ENCODE measurements at regions not wholly inside any gene's neighbourhood (a gene's known extent, or its start where the extent isn't known, plus 50 kb on each side); places are given as distances from the start of the nearest gene placed in this dataset.

DNA sequence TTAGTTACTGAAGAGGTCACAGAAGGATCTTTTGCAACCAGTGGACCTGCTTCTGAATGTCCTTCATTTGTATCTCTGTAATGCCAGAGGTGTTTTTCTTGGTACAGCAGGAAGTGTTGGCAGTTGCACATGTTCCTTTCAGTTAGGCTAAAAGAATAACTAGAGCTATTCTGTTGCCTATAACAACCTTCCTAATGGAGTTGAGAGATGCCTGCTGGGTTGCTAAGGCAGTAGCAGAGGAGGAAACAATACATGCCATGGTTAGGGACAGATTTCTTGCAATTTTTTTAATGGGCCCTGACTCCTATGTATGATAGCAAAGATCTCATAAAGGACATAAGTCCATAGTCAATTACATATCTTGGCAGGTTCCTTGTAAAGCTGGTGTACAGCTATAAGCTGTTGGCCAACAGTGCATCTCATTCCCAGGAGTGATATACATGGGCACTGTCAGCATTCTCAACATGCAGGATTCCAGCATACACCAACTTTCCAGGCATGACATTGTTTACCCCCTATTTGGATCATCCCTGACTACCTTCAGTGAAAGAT, 556.6 kb downstream of the CCER1 start:
- no peak for DNase-seq (ENCODE audit: low read depth)

DNA sequence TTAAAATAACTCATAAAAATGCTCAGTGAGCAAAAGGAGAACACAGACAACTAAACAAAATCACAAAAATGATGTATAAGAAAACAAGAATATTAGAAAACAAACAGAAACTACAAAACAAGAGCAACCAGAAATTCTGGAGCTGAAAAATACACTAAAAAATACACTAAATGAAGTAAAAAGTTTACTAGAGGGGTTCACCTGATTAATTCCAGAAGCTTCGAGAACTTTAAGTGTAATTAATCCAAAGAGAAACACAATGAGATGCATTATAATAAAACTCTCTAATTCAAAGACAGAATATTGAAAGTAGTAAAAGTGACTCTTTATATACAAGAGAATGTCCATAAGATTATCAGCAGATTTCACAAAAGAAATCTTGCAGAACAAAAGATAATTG, 558.4 kb downstream of the CCER1 start:
- DNase-seq (ENCODE audit: low read depth), result no peak

- no peak for DNase-seq (ENCODE audit: low read depth)
Measured at GRCh38 chr12:90393652-90394051, 561.3 kb downstream of the CCER1 start.

GRCh38 chr12:90393089-90393488, 561.9 kb downstream of the CCER1 start:
- no peak for DNase-seq (ENCODE audit: low read depth)

GRCh38 chr12:90390947-90391346, 564.0 kb downstream of the CCER1 start:
- no peak for DNase-seq (ENCODE audit: low read depth)

DNA sequence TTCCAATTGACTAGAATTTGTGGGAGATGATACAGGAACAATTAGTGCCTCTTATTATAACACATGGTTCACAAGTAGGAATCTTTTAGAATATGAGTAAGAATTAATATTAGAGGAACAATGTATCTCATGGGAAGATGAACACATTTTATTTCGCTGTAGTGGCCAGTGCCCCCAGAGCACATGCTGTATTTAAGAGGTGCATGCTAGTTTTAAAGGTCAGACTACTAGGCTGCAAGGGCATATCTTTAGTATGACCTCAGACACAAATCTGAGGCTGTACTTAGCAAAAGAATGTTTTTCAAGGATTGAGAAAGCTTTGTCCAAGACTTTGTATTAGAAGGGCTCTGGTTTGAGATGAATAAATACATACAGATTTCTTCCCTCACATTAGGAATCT, 586.9 kb downstream of the CCER1 start:
- DNase-seq (ENCODE audit: low read depth), result no peak

DNA sequence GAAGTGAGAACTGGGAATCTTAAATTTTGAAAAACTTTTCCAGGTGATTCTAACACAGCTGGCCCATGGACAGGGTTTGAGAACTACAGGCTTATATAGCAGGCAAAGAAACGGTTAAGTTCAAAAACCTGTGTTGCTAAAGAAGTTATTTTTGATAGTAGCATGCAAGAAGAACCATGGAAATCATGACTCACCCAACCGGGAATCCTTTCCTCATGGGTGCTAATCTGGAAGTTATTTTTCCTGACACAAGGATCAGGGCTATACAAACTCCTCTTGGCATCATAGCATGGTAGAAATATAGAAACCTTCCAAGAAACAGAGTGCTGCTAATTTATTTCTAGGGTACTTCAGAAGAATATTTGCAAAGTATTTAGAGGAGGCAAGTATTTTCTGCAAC, 588.7 kb downstream of the CCER1 start:
- no peak for DNase-seq (ENCODE audit: low read depth)

DNA sequence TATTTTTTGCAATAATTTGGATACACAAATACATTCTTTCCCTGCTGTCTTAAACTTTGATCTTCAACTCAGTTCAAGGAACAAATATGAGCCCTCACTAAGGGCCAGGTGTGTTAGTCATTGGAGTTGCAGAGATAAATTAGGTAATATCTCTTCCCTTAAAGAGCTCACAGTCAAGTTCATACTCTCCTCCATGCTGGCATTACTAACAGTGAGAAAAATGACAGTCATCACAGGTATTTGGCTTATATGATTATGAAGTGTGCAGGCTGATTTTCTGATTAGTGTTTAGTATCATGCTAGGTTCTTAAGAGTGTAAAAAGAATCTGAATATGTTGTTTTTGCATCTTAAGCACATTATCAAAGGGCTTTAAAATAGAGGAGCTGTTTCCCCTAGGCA, 594.7 kb downstream of the CCER1 start:
- DNase-seq (ENCODE audit: low read depth), result no peak

DNA sequence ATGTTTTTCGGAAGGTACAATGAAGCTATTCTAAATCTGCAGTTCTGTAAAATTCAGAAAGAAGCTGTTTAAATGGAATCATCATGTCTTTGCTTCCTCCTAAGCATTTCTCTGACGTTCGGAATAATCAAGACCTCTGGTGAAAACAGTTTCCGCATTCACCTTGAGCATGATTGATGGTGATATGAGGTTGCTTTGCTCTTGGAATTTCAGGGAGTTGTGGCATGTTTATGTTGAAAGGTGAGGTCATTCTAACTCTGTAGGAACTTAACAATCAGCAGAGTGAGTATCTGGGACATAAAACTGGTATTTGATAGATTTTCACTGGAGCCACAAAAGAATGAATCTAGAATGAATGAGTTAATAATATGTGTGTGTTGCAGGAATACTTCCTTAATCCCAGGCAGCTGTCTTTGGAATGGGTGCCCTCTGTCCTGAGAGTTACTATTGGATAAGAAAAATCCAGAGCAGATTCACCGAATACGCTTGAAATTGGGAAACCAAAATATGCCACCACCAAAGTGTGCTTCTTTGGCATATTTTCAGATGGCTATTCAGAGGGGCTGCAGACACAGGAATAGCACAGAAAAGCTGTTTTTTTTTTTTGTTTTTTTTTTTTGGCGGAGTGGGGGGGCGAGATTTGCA, 599.1 kb downstream of the CCER1 start:
- DNase-seq (ENCODE audit: low read depth), result no peak

DNA sequence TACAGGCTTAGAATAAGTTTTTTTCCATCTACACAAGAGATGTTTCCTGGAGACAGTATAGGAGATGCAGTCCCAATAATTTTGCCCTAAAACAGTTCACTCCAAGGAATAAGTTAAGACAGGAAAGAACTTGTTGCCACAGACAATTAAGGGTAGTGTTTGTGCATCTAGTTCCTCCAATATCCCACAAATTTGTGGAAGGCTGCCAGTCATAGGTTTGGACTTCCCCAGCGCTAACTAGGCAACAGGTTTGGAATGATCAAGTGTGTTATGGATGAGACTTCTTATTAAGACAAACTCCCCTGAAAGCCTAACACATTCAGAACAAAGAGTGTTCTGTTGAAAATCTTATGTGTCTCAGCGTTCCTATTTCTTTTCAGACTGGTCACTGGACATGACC, 611.0 kb downstream of the CCER1 start:
- no peak for DNase-seq (ENCODE audit: low read depth)

DNA sequence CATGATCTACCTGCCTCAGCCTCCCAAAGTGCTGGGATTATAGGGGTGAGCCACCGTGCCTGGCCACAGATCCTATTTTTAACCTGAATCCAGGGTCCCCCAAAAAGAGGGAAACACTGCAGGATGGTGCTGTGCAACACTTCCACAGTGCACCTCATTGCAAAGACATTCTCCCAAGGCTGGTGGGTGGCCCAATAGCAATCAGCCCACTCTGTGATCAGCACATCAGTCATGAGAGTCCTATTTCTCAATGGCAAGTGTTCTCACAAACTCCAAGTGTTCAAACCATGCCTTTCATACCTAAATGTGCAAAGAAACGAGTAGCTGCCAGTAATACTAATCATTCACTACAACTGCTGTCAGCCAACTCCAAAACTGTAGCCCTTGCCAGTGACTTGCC, 612.9 kb downstream of the CCER1 start:
- DNase-seq (ENCODE audit: low read depth), result no peak

GRCh38 chr12:90339837-90340236, 615.1 kb downstream of the CCER1 start:
- no peak for DNase-seq (ENCODE audit: low read depth)

GRCh38 chr12:90338365-90338764, 616.6 kb downstream of the CCER1 start:
- no peak for DNase-seq (ENCODE audit: low read depth)

- no peak for DNase-seq (ENCODE audit: low read depth)
Measured at GRCh38 chr12:90337018-90337417, 618.0 kb downstream of the CCER1 start.

GRCh38 chr12:90335566-90335965, 619.4 kb downstream of the CCER1 start:
- no peak for DNase-seq (ENCODE audit: low read depth)

DNA sequence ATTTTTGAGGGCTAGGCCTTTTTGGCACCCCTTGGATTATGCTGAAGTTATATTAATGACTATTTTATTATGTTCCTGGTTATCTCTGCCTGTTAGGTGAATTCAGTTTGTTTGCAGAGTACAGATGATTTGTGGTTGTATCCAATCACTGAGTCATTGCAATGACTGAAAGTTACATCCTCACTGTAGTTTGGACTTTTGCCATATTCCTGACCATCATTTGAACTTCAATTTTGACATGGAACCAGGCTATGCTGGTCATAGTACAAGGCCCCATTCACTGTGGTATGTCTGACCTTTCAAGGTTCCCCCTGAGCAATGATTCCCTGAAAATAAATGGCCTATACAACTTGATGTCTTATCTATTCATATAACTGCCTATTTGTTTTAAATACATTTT, 621.0 kb downstream of the CCER1 start:
- no peak for DNase-seq (ENCODE audit: low read depth)

DNA sequence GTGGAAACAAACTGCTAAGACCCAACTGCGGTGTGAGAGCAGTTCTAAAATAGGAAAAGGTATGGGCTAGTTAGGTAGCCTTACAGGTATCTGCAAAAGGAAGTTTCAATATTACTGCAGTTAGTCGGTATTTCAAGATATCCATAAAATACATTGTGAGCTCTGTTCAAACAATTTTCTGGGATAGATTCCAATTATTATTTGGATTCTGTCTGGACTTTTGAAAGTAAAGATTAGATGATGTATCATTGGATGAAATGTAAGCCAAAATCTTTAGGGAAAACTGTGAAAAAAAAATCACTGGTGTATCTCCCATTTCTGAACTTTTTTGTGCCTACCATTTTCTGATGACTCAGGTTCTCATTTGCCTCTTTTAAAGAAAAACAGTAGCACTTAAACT, 621.6 kb downstream of the CCER1 start:
- no peak for DNase-seq (ENCODE audit: low read depth)

- DNase-seq (ENCODE audit: low read depth), result no peak
Measured at GRCh38 chr12:90331821-90332220, 623.2 kb downstream of the CCER1 start.

GRCh38 chr12:90331262-90331661, 622.6 kb upstream of the ATP2B1 start:
- no peak for DNase-seq (ENCODE audit: low read depth)

- no peak for DNase-seq (ENCODE audit: low read depth)
Measured at GRCh38 chr12:90327793-90328743, 619.4 kb upstream of the ATP2B1 start.

DNA sequence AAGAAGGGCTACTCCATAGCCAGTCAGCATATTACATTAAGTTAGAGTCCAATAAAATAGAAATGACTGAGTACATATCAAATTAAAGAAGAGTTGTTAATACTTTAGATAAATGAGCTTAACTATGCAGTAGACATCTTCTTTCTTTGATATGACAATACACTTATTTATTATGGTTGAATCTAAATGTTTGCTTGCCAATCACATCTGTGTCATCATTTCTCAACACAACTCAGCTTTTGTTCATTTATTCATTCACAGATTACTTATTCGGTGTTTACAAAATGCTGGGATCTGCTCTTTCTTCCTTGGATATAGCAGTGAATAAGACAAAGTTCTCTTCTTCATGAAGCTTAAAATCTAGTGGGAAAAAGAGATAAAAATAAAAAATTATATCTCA, 614.6 kb upstream of the ATP2B1 start:
- DNase-seq (ENCODE audit: low read depth), result no peak

DNA sequence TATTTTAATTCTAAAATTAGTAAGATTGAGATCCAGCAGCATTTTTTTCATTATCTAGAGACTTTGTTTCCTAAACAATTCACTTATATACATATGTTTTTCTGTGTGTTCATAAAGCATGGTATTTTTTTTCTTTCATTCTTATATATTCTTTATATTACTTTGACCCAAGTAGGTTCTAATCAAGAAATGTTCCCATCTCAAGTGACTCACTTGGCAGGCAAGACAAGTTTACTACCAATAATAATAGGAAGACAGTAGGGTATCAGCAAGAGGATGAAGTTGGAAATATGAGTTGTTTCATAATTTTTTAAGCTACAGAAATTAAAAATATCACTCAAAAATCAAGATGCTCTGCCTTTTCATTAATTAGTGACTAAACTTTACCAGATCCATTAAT, 613.4 kb upstream of the ATP2B1 start:
- DNase-seq (ENCODE audit: low read depth), result no peak

DNA sequence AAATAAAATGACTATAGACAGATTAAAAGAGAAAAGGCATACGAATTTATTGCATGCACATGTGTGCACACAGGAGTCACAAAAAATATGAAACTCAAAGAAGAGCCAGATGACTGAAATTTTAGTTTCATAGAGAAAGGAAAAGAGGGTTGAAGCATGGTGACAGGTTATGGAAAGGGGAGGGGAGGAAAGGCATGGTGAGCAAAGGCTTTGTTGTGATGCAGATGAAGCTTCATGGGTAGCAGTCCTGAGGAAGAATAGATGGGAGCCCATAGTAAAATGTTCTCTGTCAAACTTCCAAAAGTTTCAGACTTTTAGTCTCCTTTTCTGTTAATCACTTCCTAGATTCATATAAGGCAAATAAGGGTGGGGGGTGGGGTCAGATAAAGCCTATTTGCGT, 612.7 kb upstream of the ATP2B1 start:
- DNase-seq (ENCODE audit: low read depth), result no peak
